ENCODE measurements at regions not wholly inside any gene's neighbourhood (a gene's known extent, or its start where the extent isn't known, plus 50 kb on each side); places are given as distances from the start of the nearest gene placed in this dataset.
"Not testable (repeated sequence)": the region's sequence is repeated elsewhere in the genome, so short reads cannot be mapped to it uniquely, and the experiment has no call there.

GRCh38 chr7:29684787-29685650, 121.3 kb upstream of the WIPF3 start:
- peak; percentile 76 to 82 (median 81) for DNase-seq

GRCh38 chr7:29685651-29686271, 120.5 kb upstream of the WIPF3 start:
- peak; percentile 76 for ATAC-seq (ENCODE audit: insufficient read depth, low FRiP score)
- 2 to 4% methylated on average over 11 to 21 of the region's 21 CpGs for WGBS, 2 donors
- not testable (repeated sequence) for H3K36me3 ChIP-seq (ENCODE audit: control insufficient read depth in 4 of 4, insufficient read depth in 4 of 4, low read length in 4 of 4); H3K27me3 ChIP-seq (ENCODE audit: control insufficient read depth in 3 of 3, insufficient read depth in 3 of 3, low read length in 2 of 3); H3K9me3 ChIP-seq (ENCODE audit: control insufficient read depth in 4 of 4, insufficient read depth in 3 of 4, low read length in 3 of 4); H3K4me1 ChIP-seq (ENCODE audit: control insufficient read depth in 5 of 5, insufficient read depth in 5 of 5, low read length in 5 of 5)
- H3K9ac ChIP-seq (ENCODE audit: insufficient read depth in 1 of 2, low read length in 2 of 2) = peak overlapping the region in 1 of 2 donors; percentile 42
- H3K4me3 ChIP-seq = peak overlapping the region; percentile 60
- DNase-seq = peak; percentile 27 to 45 (median 34)
- H3K27ac ChIP-seq (ENCODE audit: low read depth in 1 of 2, low read length in 1 of 2) = peak overlapping the region; percentile 81 to 98

More at GRCh38 chr7:29684787-29685650, 121.3 kb upstream of the WIPF3 start:
- peak overlapping the region; percentile 60 for H3K4me3 ChIP-seq
- H3K9me3 ChIP-seq (ENCODE audit: control insufficient read depth in 4 of 4, insufficient read depth in 3 of 4, low read length in 3 of 4) = no peaks in the 10 kb centered on the region
- no peaks in the 10 kb centered on the region for H3K36me3 ChIP-seq (ENCODE audit: control insufficient read depth in 4 of 4, insufficient read depth in 4 of 4, low read length in 4 of 4)
- 1% methylated on average over 51 to 114 of the region's 114 CpGs for WGBS, 2 donors
- peak; percentile 82 for ATAC-seq (ENCODE audit: insufficient read depth, low FRiP score)
- no peak overlapping the region for H3K9ac ChIP-seq (ENCODE audit: insufficient read depth in 1 of 2, low read length in 2 of 2)
- no peaks in the 10 kb centered on the region for H3K4me1 ChIP-seq (ENCODE audit: control insufficient read depth in 5 of 5, insufficient read depth in 5 of 5, low read length in 5 of 5)
- peak overlapping the region; percentile 81 to 98 for H3K27ac ChIP-seq (ENCODE audit: low read depth in 1 of 2, low read length in 1 of 2)
- no peak for TF ChIP-seq CTCF (IDR thresholded peaks at IDR 0.05; ENCODE audit: control extremely low read depth, extremely low read depth)
- no peaks in the 10 kb centered on the region for H3K27me3 ChIP-seq (ENCODE audit: control insufficient read depth in 3 of 3, insufficient read depth in 3 of 3, low read length in 2 of 3)

- not testable (repeated sequence) for H3K36me3 ChIP-seq (ENCODE audit: control insufficient read depth in 4 of 4, insufficient read depth in 4 of 4, low read length in 4 of 4); H3K9ac ChIP-seq (ENCODE audit: insufficient read depth in 1 of 2, low read length in 2 of 2); H3K27me3 ChIP-seq (ENCODE audit: control insufficient read depth in 3 of 3, insufficient read depth in 3 of 3, low read length in 2 of 3); H3K4me1 ChIP-seq (ENCODE audit: control insufficient read depth in 5 of 5, insufficient read depth in 5 of 5, low read length in 5 of 5); ATAC-seq (ENCODE audit: insufficient read depth, low FRiP score); H3K27ac ChIP-seq (ENCODE audit: low read depth in 1 of 2, low read length in 1 of 2); DNase-seq; H3K9me3 ChIP-seq (ENCODE audit: control insufficient read depth in 4 of 4, insufficient read depth in 3 of 4, low read length in 3 of 4); H3K4me3 ChIP-seq
- 82 to 91% methylated on average over 4 of the region's 4 CpGs for WGBS, 2 donors
Measured at GRCh38 chr7:29690510-29690909, 115.8 kb upstream of the WIPF3 start.

GRCh38 chr7:29696402-29696801, 109.9 kb upstream of the WIPF3 start:
- H3K36me3 ChIP-seq (ENCODE audit: control insufficient read depth in 4 of 4, insufficient read depth in 4 of 4, low read length in 4 of 4); H3K27ac ChIP-seq (ENCODE audit: low read depth in 1 of 2, low read length in 1 of 2); H3K9me3 ChIP-seq (ENCODE audit: control insufficient read depth in 4 of 4, insufficient read depth in 3 of 4, low read length in 3 of 4); H3K4me3 ChIP-seq; H3K4me1 ChIP-seq (ENCODE audit: control insufficient read depth in 5 of 5, insufficient read depth in 5 of 5, low read length in 5 of 5); ATAC-seq (ENCODE audit: insufficient read depth, low FRiP score); H3K9ac ChIP-seq (ENCODE audit: insufficient read depth in 1 of 2, low read length in 2 of 2); DNase-seq; H3K27me3 ChIP-seq (ENCODE audit: control insufficient read depth in 3 of 3, insufficient read depth in 3 of 3, low read length in 2 of 3): not testable (repeated sequence)
- whole genome bisulfite sequencing, 2 donors = 74 to 94% methylated on average over 5 of the region's 5 CpGs

GRCh38 chr7:29699723-29700122, 106.6 kb upstream of the WIPF3 start:
- H3K27me3 ChIP-seq (ENCODE audit: control insufficient read depth in 3 of 3, insufficient read depth in 3 of 3, low read length in 2 of 3); H3K9ac ChIP-seq (ENCODE audit: insufficient read depth in 1 of 2, low read length in 2 of 2); H3K27ac ChIP-seq (ENCODE audit: low read depth in 1 of 2, low read length in 1 of 2); H3K4me3 ChIP-seq; ATAC-seq (ENCODE audit: insufficient read depth, low FRiP score); H3K36me3 ChIP-seq (ENCODE audit: control insufficient read depth in 4 of 4, insufficient read depth in 4 of 4, low read length in 4 of 4); H3K9me3 ChIP-seq (ENCODE audit: control insufficient read depth in 4 of 4, insufficient read depth in 3 of 4, low read length in 3 of 4); H3K4me1 ChIP-seq (ENCODE audit: control insufficient read depth in 5 of 5, insufficient read depth in 5 of 5, low read length in 5 of 5); DNase-seq: not testable (repeated sequence)
- WGBS, 2 donors = 93 to 97% methylated on average over 2 of the region's 2 CpGs

- not testable (repeated sequence) for H3K9ac ChIP-seq (ENCODE audit: insufficient read depth in 1 of 2, low read length in 2 of 2); ATAC-seq (ENCODE audit: insufficient read depth, low FRiP score)
- 95 to 97% methylated on average over 1 of the region's 1 CpG for WGBS, 2 donors
Measured at GRCh38 chr7:29701540-29701939, 104.8 kb upstream of the WIPF3 start.

GRCh38 chr7:29703830-29704229, 102.5 kb upstream of the WIPF3 start:
- not testable (repeated sequence) for H3K27me3 ChIP-seq (ENCODE audit: control insufficient read depth in 3 of 3, insufficient read depth in 3 of 3, low read length in 2 of 3); H3K4me3 ChIP-seq; ATAC-seq (ENCODE audit: insufficient read depth, low FRiP score); DNase-seq; H3K27ac ChIP-seq (ENCODE audit: low read depth in 1 of 2, low read length in 1 of 2); H3K9me3 ChIP-seq (ENCODE audit: control insufficient read depth in 4 of 4, insufficient read depth in 3 of 4, low read length in 3 of 4); H3K36me3 ChIP-seq (ENCODE audit: control insufficient read depth in 4 of 4, insufficient read depth in 4 of 4, low read length in 4 of 4); H3K4me1 ChIP-seq (ENCODE audit: control insufficient read depth in 5 of 5, insufficient read depth in 5 of 5, low read length in 5 of 5); H3K9ac ChIP-seq (ENCODE audit: insufficient read depth in 1 of 2, low read length in 2 of 2)
- WGBS, 2 donors = 93 to 96% methylated on average over 4 of the region's 4 CpGs

More at GRCh38 chr7:29701540-29701939, 104.8 kb upstream of the WIPF3 start:
- H3K4me3 ChIP-seq; H3K27ac ChIP-seq (ENCODE audit: low read depth in 1 of 2, low read length in 1 of 2); H3K27me3 ChIP-seq (ENCODE audit: control insufficient read depth in 3 of 3, insufficient read depth in 3 of 3, low read length in 2 of 3); H3K9me3 ChIP-seq (ENCODE audit: control insufficient read depth in 4 of 4, insufficient read depth in 3 of 4, low read length in 3 of 4); DNase-seq; H3K36me3 ChIP-seq (ENCODE audit: control insufficient read depth in 4 of 4, insufficient read depth in 4 of 4, low read length in 4 of 4); H3K4me1 ChIP-seq (ENCODE audit: control insufficient read depth in 5 of 5, insufficient read depth in 5 of 5, low read length in 5 of 5): not testable (repeated sequence)
